Loucy (cell line): ENCODE measurements at regions not wholly inside any gene's neighbourhood (a gene's known extent, or its start where the extent isn't known, plus 50 kb on each side); places are given as distances from the start of the nearest gene placed in this dataset.

Experiments used
- H2AFZ ChIP-seq: fragments of 200-600 bp; sonication (generic); 2 replicates; pipeline ENCODE4 v1.6.0; 2016; ENCODE audit warnings: antibody characterized with exemption, mild to moderate bottlenecking, low read length, moderate library complexity
- H3F3A ChIP-seq: fragments of 200-600 bp; 2 replicates; pipeline ENCODE4 v1.6.0; 2016; ENCODE audit warnings: antibody characterized with exemption, low read depth, mild to moderate bottlenecking
- H3K27me3 ChIP-seq: fragments of 200-600 bp; sonication (generic); 2 replicates; pipeline ENCODE4 v1.6.1; 2014; ENCODE audit warnings: low read length, mild to moderate bottlenecking; ENCODE audit not compliant: insufficient read depth, poor library complexity, severe bottlenecking
- H3K36me3 ChIP-seq: fragments of 200-600 bp; sonication (generic); 2 replicates; pipeline ENCODE4 v1.6.1; 2016; ENCODE audit warnings: low read length; ENCODE audit not compliant: insufficient read depth
- H3K4me1 ChIP-seq: fragments of 200-600 bp; sonication (generic); 2 replicates; pipeline ENCODE4 v1.5.1; 2014; ENCODE audit warnings: low read length, mild to moderate bottlenecking; ENCODE audit not compliant: insufficient read depth, poor library complexity, severe bottlenecking
- H3K4me2 ChIP-seq: fragments of 200-600 bp; sonication (generic); 2 replicates; pipeline ENCODE4 v1.6.0; 2014; ENCODE audit warnings: antibody characterized with exemption, low read length, low read depth, mild to moderate bottlenecking; ENCODE audit not compliant: poor library complexity, severe bottlenecking
- H3K4me3 ChIP-seq: fragments of 200-600 bp; sonication (generic); 2 replicates; pipeline ENCODE4 v1.5.1; 2014; ENCODE audit warnings: low read length, mild to moderate bottlenecking, mixed read lengths; ENCODE audit not compliant: poor library complexity, severe bottlenecking
- H3K79me2 ChIP-seq: fragments of 200-600 bp; sonication (generic); 2 replicates; pipeline ENCODE4 v1.6.1; 2014; ENCODE audit warnings: low read length; ENCODE audit not compliant: insufficient read depth
- H3K9ac ChIP-seq: fragments of 200-600 bp; sonication (generic); 2 replicates; pipeline ENCODE4 v1.6.0; 2014; ENCODE audit warnings: mild to moderate bottlenecking, low read depth, low read length, moderate library complexity; ENCODE audit not compliant: poor library complexity, severe bottlenecking
- H3K9me2 ChIP-seq: fragments of 200-600 bp; sonication (generic); replicated peaks from 2 replicates; pipeline ENCODE4 v1.6.1; 2016; ENCODE audit warnings: low read depth, low read length, mixed read lengths
- H3K9me3 ChIP-seq: fragments of 200-600 bp; sonication (generic); 2 replicates; pipeline ENCODE4 v1.6.1; 2014; ENCODE audit warnings: mild to moderate bottlenecking, antibody characterized with exemption, low read length, low read depth; ENCODE audit not compliant: insufficient read depth
- H4K20me1 ChIP-seq: fragments of 200-600 bp; sonication (generic); 2 replicates; pipeline ENCODE4 v1.6.0; 2014; ENCODE audit warnings: antibody characterized with exemption, low read length, mild to moderate bottlenecking; ENCODE audit not compliant: insufficient read depth, poor library complexity, severe bottlenecking
- EZH2phosphoT487 ChIP-seq: fragments of 200-600 bp; IDR thresholded peaks from 2 replicates; pipeline ENCODE4 v1.6.1; 2018; ENCODE audit warnings: antibody characterized with exemption, mild to moderate bottlenecking, moderate library complexity, borderline replicate concordance
- TF ChIP-seq, protein P1 (sequence below): fragments of 200-600 bp; sonication (generic); conservative IDR thresholded peaks from 2 replicates; pipeline ENCODE4 v1.5.1; 2014; ENCODE audit warnings: mild to moderate bottlenecking, antibody characterized with exemption, low read length

GRCh38 chr11:116135891-116136290 lies 631.7 kb upstream of the CADM1 start:
- H3F3A ChIP-seq = no peaks in the 10 kb centered on the region
- H3K4me1 ChIP-seq = no peaks in the 10 kb centered on the region
- no peaks in the 10 kb centered on the region for H3K79me2 ChIP-seq
- no peak for TF ChIP-seq EZH2phosphoT487
- TF ChIP-seq, protein P1, sequence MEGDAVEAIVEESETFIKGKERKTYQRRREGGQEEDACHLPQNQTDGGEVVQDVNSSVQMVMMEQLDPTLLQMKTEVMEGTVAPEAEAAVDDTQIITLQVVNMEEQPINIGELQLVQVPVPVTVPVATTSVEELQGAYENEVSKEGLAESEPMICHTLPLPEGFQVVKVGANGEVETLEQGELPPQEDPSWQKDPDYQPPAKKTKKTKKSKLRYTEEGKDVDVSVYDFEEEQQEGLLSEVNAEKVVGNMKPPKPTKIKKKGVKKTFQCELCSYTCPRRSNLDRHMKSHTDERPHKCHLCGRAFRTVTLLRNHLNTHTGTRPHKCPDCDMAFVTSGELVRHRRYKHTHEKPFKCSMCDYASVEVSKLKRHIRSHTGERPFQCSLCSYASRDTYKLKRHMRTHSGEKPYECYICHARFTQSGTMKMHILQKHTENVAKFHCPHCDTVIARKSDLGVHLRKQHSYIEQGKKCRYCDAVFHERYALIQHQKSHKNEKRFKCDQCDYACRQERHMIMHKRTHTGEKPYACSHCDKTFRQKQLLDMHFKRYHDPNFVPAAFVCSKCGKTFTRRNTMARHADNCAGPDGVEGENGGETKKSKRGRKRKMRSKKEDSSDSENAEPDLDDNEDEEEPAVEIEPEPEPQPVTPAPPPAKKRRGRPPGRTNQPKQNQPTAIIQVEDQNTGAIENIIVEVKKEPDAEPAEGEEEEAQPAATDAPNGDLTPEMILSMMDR = no peak
- H3K4me2 ChIP-seq = no peak overlapping the region
- H3K36me3 ChIP-seq = no peaks in the 10 kb centered on the region
- no peaks in the 10 kb centered on the region for H3K27me3 ChIP-seq
- no peak overlapping the region for H3K9ac ChIP-seq
- no peak overlapping the region for H2AFZ ChIP-seq
- H4K20me1 ChIP-seq = no peaks in the 10 kb centered on the region
- H3K9me2 ChIP-seq = no peaks in the 10 kb centered on the region
- no peaks in the 10 kb centered on the region for H3K9me3 ChIP-seq
- no peak overlapping the region for H3K4me3 ChIP-seq

DNA sequence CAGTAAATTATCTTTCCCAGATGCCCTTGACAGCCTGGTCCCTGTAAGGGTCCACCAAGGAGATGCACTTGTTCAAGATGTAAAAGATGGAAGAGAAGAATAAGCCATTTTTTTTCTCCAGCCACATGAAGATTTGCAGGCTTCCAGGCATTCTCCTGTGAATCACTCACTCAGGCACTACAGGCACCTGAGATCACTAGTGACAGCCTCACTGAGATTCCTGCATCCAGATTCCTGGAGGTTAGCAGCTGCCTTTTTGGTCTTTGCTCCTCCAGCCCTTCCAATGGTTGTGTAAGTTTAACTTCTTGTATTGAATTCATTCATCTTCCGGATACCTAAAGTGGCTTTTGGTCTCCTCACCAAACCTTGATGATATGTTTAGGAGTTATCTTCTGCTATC lies 630.2 kb upstream of the CADM1 start:
- no peaks in the 10 kb centered on the region for H3F3A ChIP-seq
- no peaks in the 10 kb centered on the region for H3K27me3 ChIP-seq
- H3K36me3 ChIP-seq = no peaks in the 10 kb centered on the region
- H4K20me1 ChIP-seq = no peaks in the 10 kb centered on the region
- H3K9me2 ChIP-seq = no peaks in the 10 kb centered on the region
- H3K9me3 ChIP-seq = no peaks in the 10 kb centered on the region
- H3K4me1 ChIP-seq = no peaks in the 10 kb centered on the region
- H3K4me3 ChIP-seq = no peak overlapping the region
- TF ChIP-seq, protein P1 = no peak
- no peak for TF ChIP-seq EZH2phosphoT487
- no peak overlapping the region for H3K4me2 ChIP-seq
- H3K79me2 ChIP-seq = no peaks in the 10 kb centered on the region
- no peak overlapping the region for H3K9ac ChIP-seq
- no peak overlapping the region for H2AFZ ChIP-seq

DNA sequence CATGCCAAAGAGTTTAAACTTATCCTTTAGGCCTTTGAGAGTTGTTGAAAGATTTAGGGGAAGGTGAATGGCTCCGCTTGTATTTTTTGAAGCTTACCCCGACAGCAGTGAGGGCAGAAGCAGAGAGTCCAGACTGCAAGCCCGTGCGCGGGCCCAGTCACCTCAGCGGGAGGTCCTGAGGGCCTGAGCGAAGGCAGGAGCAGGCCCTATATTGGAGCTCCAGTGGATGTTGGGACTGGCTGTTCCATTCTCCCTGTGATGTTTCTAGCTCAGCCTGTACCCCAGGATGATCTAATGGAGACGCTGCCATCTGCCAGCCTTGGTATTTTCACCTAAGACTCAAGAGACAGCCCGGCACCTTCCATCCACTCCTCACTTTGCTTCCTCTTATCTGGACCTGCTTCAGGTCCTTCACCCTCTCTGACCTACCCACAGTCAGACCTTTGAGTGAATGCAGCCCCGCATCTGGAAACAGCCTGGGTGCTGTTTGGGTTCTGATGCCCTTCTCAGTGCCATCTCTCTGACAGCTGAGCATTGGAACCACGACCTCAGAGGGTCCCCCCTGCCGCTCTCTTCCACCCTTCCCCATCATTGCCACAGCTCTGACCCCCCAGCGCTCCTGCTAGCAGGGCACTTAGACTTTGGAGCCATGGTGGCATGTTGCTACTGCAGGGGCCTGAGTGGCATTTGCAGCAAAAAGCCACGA lies 628.2 kb upstream of the CADM1 start:
- Histone ChIP-seq H3K4me1 (no peaks in the 10 kb centered on the region), H3K9ac (no peak overlapping the region), H3K4me2 (no peak overlapping the region), H4K20me1 (no peaks in the 10 kb centered on the region), H3K9me3 (no peaks in the 10 kb centered on the region), H3K4me3 (no peak overlapping the region), H3K79me2 (no peaks in the 10 kb centered on the region), H3K9me2 (no peaks in the 10 kb centered on the region), H2AFZ (no peak overlapping the region), H3K36me3 (no peaks in the 10 kb centered on the region), H3F3A (no peaks in the 10 kb centered on the region), H3K27me3 (no peaks in the 10 kb centered on the region)
- TF ChIP-seq, protein P1 = no peak
- no peak for TF ChIP-seq EZH2phosphoT487
